Progenitor cell of endocrine pancreas (in vitro differentiated cells): ENCODE measurements at regions not wholly inside any gene's neighbourhood (a gene's known extent, or its start where the extent isn't known, plus 50 kb on each side); places are given as distances from the start of the nearest gene placed in this dataset.

Source experiments
- DNase-seq: peaks from one replicate; pipeline ENCODE4 v3.0.0; 2021; ENCODE audit warnings: low spot score; ENCODE audit not compliant: unreplicated experiment
- H3K27ac Mint-ChIP-seq: 2 replicates; pipeline ENCODE4 v1.8.0; 2021; ENCODE audit warnings: mild to moderate bottlenecking, moderate library complexity, mixed read lengths
- H3K27me3 Mint-ChIP-seq: 2 replicates; pipeline ENCODE4 v1.8.0; 2021; ENCODE audit warnings: mixed read lengths
- H3K36me3 Mint-ChIP-seq: 2 replicates; pipeline ENCODE4 v1.8.0; 2022; ENCODE audit warnings: mixed read lengths; ENCODE audit not compliant: insufficient read depth
- H3K4me1 Mint-ChIP-seq: 2 replicates; pipeline ENCODE4 v1.8.0; 2021; ENCODE audit warnings: low read depth, mixed read lengths
- H3K4me3 Mint-ChIP-seq: 2 replicates; pipeline ENCODE4 v1.8.0; 2021; ENCODE audit warnings: low read depth, mild to moderate bottlenecking, moderate library complexity, mixed read lengths
- H3K9me3 Mint-ChIP-seq: 2 replicates; pipeline ENCODE4 v1.8.0; 2021; ENCODE audit warnings: low read depth, mixed read lengths
- TF ChIP-seq, protein P1 (sequence below): fragments of 200-600 bp; sonication (generic); IDR thresholded peaks from one replicate; pipeline ENCODE4 v1.5.0; 2021; ENCODE audit warnings: antibody characterized with exemption, mild to moderate bottlenecking; ENCODE audit not compliant: unreplicated experiment

DNA sequence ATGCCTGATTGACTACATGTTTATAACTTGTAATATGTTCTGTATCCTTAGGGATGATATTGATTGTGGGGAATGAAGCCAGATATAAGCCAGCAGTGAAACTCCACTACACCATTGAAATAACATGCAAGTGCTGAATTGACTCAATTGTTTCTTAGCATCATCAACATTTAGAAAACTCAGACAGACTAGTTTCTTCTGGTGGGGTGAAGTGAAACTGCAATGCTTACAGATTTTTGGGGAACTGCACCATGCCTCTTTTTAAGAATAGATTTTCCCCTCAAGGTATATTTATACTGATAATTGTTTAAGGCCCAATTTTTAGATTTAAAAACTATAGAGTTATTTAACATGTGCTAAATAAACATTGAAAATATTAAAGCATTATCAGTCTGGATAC is 1044.6 kb upstream of the EYS start:
- Mint-ChIP-seq H3K36me3 (no peaks in the 10 kb centered on the region), H3K27me3 (no peaks in the 10 kb centered on the region), H3K27ac (no peak overlapping the region), H3K4me1 (no peaks in the 10 kb centered on the region), H3K9me3 (peaks cover 5% of the 10 kb centered on the region), H3K4me3 (no peak overlapping the region)
- no peak for DNase-seq
- TF ChIP-seq, protein P1, sequence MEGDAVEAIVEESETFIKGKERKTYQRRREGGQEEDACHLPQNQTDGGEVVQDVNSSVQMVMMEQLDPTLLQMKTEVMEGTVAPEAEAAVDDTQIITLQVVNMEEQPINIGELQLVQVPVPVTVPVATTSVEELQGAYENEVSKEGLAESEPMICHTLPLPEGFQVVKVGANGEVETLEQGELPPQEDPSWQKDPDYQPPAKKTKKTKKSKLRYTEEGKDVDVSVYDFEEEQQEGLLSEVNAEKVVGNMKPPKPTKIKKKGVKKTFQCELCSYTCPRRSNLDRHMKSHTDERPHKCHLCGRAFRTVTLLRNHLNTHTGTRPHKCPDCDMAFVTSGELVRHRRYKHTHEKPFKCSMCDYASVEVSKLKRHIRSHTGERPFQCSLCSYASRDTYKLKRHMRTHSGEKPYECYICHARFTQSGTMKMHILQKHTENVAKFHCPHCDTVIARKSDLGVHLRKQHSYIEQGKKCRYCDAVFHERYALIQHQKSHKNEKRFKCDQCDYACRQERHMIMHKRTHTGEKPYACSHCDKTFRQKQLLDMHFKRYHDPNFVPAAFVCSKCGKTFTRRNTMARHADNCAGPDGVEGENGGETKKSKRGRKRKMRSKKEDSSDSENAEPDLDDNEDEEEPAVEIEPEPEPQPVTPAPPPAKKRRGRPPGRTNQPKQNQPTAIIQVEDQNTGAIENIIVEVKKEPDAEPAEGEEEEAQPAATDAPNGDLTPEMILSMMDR, result no peak

DNA sequence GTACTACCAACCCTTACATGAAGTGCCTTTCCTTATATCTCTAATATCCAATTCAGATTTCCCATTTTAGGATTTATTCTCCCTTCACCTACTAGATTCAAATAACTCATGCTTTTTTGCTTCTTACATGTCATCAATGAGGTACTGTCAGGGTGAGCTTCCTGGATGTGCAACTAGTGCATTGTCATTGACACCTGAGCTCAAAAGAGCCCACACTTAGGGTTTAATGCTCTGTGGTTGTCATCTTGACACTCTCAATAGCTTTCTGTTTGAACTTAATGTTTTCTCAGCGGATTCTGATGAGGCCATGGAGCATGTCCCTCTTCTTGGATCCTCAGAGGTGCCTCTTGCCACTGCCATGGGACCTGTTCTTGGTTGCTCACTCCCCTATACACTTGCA is 1033.3 kb upstream of the EYS start:
- H3K27me3 Mint-ChIP-seq, result no peaks in the 10 kb centered on the region
- DNase-seq, result no peak
- H3K4me3 Mint-ChIP-seq, result no peak overlapping the region
- TF ChIP-seq, protein P1, result no peak
- no peaks in the 10 kb centered on the region for H3K9me3 Mint-ChIP-seq
- H3K36me3 Mint-ChIP-seq, result no peaks in the 10 kb centered on the region
- no peak overlapping the region for H3K27ac Mint-ChIP-seq
- no peaks in the 10 kb centered on the region for H3K4me1 Mint-ChIP-seq

DNA sequence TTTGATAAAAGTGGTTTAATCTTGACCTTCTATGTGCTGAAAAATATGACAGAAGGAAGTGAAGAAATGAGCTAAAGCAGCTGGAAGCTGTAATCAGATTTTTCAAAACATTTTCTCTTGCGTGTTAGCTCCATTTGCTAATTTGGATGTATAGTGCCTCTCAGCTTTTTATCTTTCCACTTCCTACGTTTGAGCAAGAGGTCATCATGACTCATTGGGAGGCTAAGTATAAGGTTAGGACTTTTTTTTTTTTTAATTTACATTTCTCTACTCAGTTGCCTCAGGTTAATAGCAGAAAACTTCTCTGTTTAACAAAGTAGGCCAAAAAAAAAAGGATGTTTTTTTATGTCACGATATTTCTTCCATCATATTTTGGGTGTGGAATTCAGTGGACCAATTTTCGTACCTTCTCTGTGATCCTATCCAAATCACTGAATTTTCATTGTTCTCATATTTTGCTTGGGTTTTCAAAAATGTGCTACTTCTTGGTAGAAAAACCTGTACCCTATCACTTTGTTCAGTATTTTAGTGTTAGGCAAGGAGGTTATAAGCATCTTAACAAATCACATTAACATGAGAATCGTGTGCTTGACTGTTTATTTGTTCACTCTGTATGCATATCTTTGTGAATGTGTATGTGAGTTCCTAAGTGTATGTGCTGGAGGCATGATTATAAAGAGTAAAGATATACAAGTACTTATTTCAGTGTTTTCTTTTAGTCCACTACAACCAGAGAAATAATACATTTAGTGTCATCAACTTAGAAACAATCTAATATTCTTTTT is 1028.3 kb upstream of the EYS start:
- Mint-ChIP-seq H3K9me3 (no peaks in the 10 kb centered on the region), H3K27me3 (no peaks in the 10 kb centered on the region), H3K27ac (no peak overlapping the region), H3K4me1 (no peaks in the 10 kb centered on the region), H3K36me3 (no peaks in the 10 kb centered on the region), H3K4me3 (no peak overlapping the region)
- TF ChIP-seq, protein P1, result no peak
- no peak for DNase-seq

DNA sequence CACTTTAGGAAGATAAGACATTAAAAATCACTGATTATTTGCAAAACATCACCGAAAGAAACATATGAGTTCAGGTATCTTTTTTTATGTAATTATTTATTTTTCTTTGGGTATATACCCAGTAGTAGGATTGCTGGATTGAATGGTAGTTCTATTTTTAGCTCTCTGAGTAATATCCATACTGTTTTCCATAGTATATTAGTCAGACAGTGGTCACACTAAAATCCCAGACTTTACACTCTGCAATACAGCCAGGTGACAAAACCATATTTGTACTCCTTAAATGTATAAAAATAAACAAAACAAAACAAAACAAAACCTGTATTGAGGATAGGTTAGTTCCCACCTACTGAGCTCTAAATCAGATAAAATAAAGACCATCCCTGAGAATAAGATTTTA is 1024.3 kb upstream of the EYS start:
- Mint-ChIP-seq H3K27ac (no peak overlapping the region), H3K27me3 (no peaks in the 10 kb centered on the region), H3K36me3 (no peaks in the 10 kb centered on the region), H3K4me1 (no peaks in the 10 kb centered on the region), H3K4me3 (no peak overlapping the region), H3K9me3 (no peaks in the 10 kb centered on the region)
- TF ChIP-seq, protein P1, result no peak
- no peak for DNase-seq

DNA sequence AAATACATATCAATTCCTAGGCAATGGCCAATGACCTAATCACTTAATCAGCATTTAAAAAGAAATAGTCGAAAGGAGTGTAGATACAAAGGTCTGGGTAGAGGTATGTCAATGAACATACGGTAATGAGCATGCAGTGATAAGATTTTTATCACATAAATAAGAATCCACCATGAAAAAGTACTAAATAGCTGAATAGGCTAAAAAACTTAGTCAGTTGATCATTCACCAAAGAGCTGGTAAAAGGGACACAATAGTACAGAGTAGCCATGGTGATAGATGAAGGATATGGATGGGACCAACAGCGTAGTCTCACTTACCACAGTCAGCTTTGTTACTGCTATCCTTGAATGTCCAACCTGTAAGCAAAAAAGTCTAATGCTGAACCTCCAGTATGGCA is 1018.6 kb upstream of the EYS start:
- Mint-ChIP-seq H3K9me3 (no peaks in the 10 kb centered on the region), H3K27ac (no peak overlapping the region), H3K27me3 (no peaks in the 10 kb centered on the region), H3K36me3 (no peaks in the 10 kb centered on the region), H3K4me3 (no peak overlapping the region), H3K4me1 (no peaks in the 10 kb centered on the region)
- TF ChIP-seq, protein P1, result no peak
- no peak for DNase-seq
